ENCODE measurements at regions not wholly inside any gene's neighbourhood (a gene's known extent, or its start where the extent isn't known, plus 50 kb on each side); places are given as distances from the start of the nearest gene placed in this dataset.

GRCh38 chr13:78036841-78037240 is 118.2 kb upstream of the EDNRB start:
- TF ChIP-seq CTCF (IDR thresholded peaks at IDR 0.05; ENCODE audit: control insufficient read depth, insufficient read depth, low read depth, low read length, missing control alignments): no peak
- H3K4me3 ChIP-seq (ENCODE audit: control insufficient read depth, low read depth, low read length): no peak overlapping the region
- DNase-seq (ENCODE audit: low read depth): no peak

GRCh38 chr13:78035500-78035899 is 116.9 kb upstream of the EDNRB start:
- no peak for DNase-seq (ENCODE audit: low read depth)
- no peak for TF ChIP-seq CTCF (IDR thresholded peaks at IDR 0.05; ENCODE audit: control insufficient read depth, insufficient read depth, low read depth, low read length, missing control alignments)
- no peak overlapping the region for H3K4me3 ChIP-seq (ENCODE audit: control insufficient read depth, low read depth, low read length)

- TF ChIP-seq CTCF (IDR thresholded peaks at IDR 0.05; ENCODE audit: control insufficient read depth, insufficient read depth, low read depth, low read length, missing control alignments): no peak
- H3K4me3 ChIP-seq (ENCODE audit: control insufficient read depth, low read depth, low read length): no peak overlapping the region
- DNase-seq (ENCODE audit: low read depth): no peak
Measured at GRCh38 chr13:78033509-78033908, 114.9 kb upstream of the EDNRB start.

GRCh38 chr13:78032132-78032531 is 113.5 kb upstream of the EDNRB start:
- no peak for TF ChIP-seq CTCF (IDR thresholded peaks at IDR 0.05; ENCODE audit: control insufficient read depth, insufficient read depth, low read depth, low read length, missing control alignments)
- H3K4me3 ChIP-seq (ENCODE audit: control insufficient read depth, low read depth, low read length): no peak overlapping the region
- no peak for DNase-seq (ENCODE audit: low read depth)

- no peak for DNase-seq (ENCODE audit: low read depth)
- H3K4me3 ChIP-seq (ENCODE audit: control insufficient read depth, low read depth, low read length): no peak overlapping the region
- no peak for TF ChIP-seq CTCF (IDR thresholded peaks at IDR 0.05; ENCODE audit: control insufficient read depth, insufficient read depth, low read depth, low read length, missing control alignments)
Measured at GRCh38 chr13:78030341-78030896, 111.8 kb upstream of the EDNRB start.

GRCh38 chr13:78029901-78030300 is 111.3 kb upstream of the EDNRB start:
- TF ChIP-seq CTCF (IDR thresholded peaks at IDR 0.05; ENCODE audit: control insufficient read depth, insufficient read depth, low read depth, low read length, missing control alignments): no peak
- H3K4me3 ChIP-seq (ENCODE audit: control insufficient read depth, low read depth, low read length): no peak overlapping the region
- DNase-seq (ENCODE audit: low read depth): no peak

GRCh38 chr13:78028960-78029359 is 110.3 kb upstream of the EDNRB start:
- H3K4me3 ChIP-seq (ENCODE audit: control insufficient read depth, low read depth, low read length): no peak overlapping the region
- no peak for TF ChIP-seq CTCF (IDR thresholded peaks at IDR 0.05; ENCODE audit: control insufficient read depth, insufficient read depth, low read depth, low read length, missing control alignments)
- no peak for DNase-seq (ENCODE audit: low read depth)
